ENCODE measurements at regions not wholly inside any gene's neighbourhood (a gene's known extent, or its start where the extent isn't known, plus 50 kb on each side); places are given as distances from the start of the nearest gene placed in this dataset.

DNA sequence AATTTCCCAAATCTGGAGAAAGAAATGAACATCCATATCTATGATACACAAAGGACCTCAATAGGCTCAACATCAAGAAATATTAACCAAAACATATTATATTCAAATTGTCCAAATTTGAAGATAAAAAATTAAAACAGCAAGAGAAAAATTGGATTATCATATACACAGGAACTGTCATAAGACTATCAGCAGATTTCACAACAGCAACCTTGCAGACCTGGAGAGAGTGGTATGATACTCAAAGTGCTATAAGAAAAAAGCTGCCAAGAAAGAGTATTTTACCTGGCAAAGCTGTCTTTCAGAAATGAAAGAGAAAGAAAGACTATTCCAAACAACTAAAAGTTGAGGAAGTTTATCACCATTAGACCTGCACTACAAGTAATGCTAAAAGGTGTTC, 711.9 kb upstream of the RAB6C start:
- Histone ChIP-seq H3K4me1 (no peaks in the 10 kb centered on the region), H3K4me3 (replicated peaks in 1 of 3) (no peak overlapping the region), H3K9me3 (no peaks in the 10 kb centered on the region), H3K27ac (no peak overlapping the region), H3K36me3 (no peaks in the 10 kb centered on the region), H3K27me3 (no peaks in the 10 kb centered on the region)
- intact Hi-C loops (cut with DNase I), result no loop called here
- DNase-seq, result no peak
- TF ChIP-seq, protein P1, sequence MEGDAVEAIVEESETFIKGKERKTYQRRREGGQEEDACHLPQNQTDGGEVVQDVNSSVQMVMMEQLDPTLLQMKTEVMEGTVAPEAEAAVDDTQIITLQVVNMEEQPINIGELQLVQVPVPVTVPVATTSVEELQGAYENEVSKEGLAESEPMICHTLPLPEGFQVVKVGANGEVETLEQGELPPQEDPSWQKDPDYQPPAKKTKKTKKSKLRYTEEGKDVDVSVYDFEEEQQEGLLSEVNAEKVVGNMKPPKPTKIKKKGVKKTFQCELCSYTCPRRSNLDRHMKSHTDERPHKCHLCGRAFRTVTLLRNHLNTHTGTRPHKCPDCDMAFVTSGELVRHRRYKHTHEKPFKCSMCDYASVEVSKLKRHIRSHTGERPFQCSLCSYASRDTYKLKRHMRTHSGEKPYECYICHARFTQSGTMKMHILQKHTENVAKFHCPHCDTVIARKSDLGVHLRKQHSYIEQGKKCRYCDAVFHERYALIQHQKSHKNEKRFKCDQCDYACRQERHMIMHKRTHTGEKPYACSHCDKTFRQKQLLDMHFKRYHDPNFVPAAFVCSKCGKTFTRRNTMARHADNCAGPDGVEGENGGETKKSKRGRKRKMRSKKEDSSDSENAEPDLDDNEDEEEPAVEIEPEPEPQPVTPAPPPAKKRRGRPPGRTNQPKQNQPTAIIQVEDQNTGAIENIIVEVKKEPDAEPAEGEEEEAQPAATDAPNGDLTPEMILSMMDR (IDR thresholded peaks at IDR 0.05), result no peak
- TF ChIP-seq POLR2A (IDR thresholded peaks at IDR 0.05), result no peak

DNA sequence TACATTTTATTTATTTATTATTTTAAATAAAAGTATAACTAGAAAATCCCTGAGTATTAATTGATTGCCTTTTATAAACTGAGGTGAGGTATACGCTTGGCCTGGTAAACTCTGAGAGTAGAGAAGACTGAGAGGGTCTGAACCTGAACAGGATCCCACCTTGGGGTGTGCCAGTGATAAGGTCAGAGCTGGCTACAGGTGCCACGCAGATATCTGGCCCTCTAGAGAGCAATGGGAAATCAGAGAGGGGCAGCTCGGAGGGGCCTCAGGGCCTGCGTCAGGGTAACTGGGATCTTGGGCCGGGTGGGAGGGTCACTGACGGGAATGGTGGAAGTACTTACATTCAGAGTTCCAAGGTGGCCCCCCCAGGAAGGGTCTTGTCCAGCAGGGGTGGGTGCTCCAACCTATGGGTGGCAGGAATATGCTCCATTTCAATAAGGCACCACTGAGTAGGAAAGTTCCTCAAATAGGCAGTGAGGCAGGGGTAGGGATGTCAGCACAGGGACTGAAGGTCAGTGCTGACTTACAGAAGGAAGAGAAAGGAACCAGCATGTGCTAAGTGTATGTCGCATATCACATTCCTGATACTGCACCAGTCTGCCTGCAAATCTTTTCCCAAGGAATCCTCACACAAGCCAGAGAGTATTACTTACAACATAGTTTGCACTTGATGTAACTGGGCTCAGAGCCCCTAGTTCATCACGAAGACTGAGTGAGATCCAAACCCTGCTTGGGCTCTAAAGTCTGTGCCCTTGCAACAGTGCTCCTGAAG, 706.0 kb upstream of the RAB6C start:
- no peaks in the 10 kb centered on the region for H3K4me1 ChIP-seq
- intact Hi-C loops (cut with DNase I), result no loop called here

DNA sequence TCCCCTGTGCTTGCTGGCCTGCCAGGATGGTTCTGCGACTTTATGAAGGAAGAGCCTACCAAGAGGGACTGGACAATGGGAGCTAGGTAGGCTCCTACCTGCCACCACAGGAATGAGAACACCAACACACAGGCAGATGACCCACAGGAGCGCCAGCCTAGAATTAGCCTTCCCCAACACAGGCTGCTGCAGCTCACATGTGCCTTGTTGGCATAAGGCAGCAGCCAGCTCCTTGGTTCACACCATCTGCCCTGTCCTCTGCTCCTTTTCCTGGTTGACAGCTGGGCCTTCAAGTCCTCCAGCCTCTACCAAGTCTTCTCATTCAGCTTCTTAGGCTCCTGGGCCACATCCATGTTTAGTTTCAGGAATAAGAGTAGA, 705.4 kb upstream of the RAB6C start:
- Histone ChIP-seq H3K27ac (no peak overlapping the region), H3K9me3 (no peaks in the 10 kb centered on the region), H3K4me1 (no peaks in the 10 kb centered on the region), H3K36me3 (no peaks in the 10 kb centered on the region), H3K4me3 (replicated peaks in 1 of 3) (no peak overlapping the region), H3K27me3 (no peaks in the 10 kb centered on the region)
- WGBS, 2 donors, result 93 to 100% methylated on average over 1 to 2 of the region's 2 CpGs
- DNase-seq, result no peak
- TF ChIP-seq, protein P1 (IDR thresholded peaks at IDR 0.05), result no peak
- no peak for TF ChIP-seq POLR2A (IDR thresholded peaks at IDR 0.05)
- intact Hi-C loops (cut with DNase I), result no loop called here

More for the DNA sequence above, 706.0 kb upstream of the RAB6C start:
- no peaks in the 10 kb centered on the region for H3K27me3 ChIP-seq
- TF ChIP-seq, protein P1 (IDR thresholded peaks at IDR 0.05), result no peak
- TF ChIP-seq POLR2A (IDR thresholded peaks at IDR 0.05), result no peak
- H3K27ac ChIP-seq, result no peak overlapping the region
- no peaks in the 10 kb centered on the region for H3K9me3 ChIP-seq
- H3K36me3 ChIP-seq, result no peaks in the 10 kb centered on the region
- 94 to 97% methylated on average over 8 of the region's 8 CpGs for WGBS, 2 donors
- H3K4me3 ChIP-seq (replicated peaks in 1 of 3), result no peak overlapping the region
- DNase-seq, result no peak

DNA sequence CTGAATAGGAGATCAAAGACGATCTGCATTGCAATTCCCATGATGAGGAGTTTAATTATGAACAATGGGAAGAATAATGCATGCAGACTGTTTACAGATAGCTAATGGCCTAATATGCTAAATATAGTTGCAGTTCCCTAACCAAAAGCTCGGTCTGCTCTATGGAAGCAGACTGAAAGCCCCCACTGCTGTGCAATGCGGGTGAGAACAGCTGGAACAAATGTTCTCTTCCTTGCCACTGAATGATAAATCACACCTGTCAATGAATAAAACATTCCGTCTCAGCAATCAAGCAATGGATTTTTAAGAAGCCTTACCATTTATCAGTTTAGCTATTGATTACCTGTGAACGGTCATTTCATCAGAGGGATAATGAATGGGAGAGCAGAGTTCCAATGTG, 704.5 kb upstream of the RAB6C start:
- no peak for DNase-seq
- H3K4me1 ChIP-seq, result no peaks in the 10 kb centered on the region
- WGBS, 2 donors, result 75 to 76% methylated on average over 5 of the region's 5 CpGs
- intact Hi-C loops (cut with DNase I), result no loop called here
- no peaks in the 10 kb centered on the region for H3K9me3 ChIP-seq
- no peak overlapping the region for H3K27ac ChIP-seq
- no peaks in the 10 kb centered on the region for H3K36me3 ChIP-seq
- no peaks in the 10 kb centered on the region for H3K27me3 ChIP-seq
- TF ChIP-seq POLR2A (IDR thresholded peaks at IDR 0.05), result no peak
- TF ChIP-seq, protein P1 (IDR thresholded peaks at IDR 0.05), result no peak
- no peak overlapping the region for H3K4me3 ChIP-seq (replicated peaks in 1 of 3)

DNA sequence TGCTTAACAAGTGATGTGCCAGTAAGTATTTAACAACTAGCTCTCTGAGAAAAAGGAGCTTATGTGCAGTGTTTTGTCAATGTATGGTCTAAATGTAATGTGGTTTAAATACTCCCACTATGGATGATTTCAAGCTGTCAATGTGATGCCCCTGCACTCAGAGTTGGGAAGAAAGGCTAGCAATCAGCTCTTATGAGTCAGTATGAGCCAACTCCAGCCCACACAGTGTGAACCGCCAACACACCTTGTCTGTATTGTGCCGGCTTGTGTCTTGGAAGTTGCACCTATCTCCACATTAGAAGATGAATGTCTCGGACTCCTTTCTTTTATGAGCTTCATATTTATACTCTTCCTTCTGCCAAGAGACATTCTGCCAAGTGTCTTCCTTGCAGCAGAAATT, 703.8 kb upstream of the RAB6C start:
- TF ChIP-seq, protein P1 (IDR thresholded peaks at IDR 0.05), result no peak
- no peak for TF ChIP-seq POLR2A (IDR thresholded peaks at IDR 0.05)
- 92% methylated on average over 3 of the region's 3 CpGs for WGBS, 2 donors
- intact Hi-C loops (cut with DNase I), result no loop called here

More for the DNA sequence above, 703.8 kb upstream of the RAB6C start:
- H3K4me1 ChIP-seq, result no peaks in the 10 kb centered on the region
- H3K4me3 ChIP-seq (replicated peaks in 1 of 3), result no peak overlapping the region
- DNase-seq, result no peak
- H3K27ac ChIP-seq, result no peak overlapping the region
- no peaks in the 10 kb centered on the region for H3K36me3 ChIP-seq
- no peaks in the 10 kb centered on the region for H3K9me3 ChIP-seq
- no peaks in the 10 kb centered on the region for H3K27me3 ChIP-seq

Data from thyroid gland (tissue), 4 donors.